GM10248 (cell line): ENCODE measurements at regions not wholly inside any gene's neighbourhood (a gene's known extent, or its start where the extent isn't known, plus 50 kb on each side); places are given as distances from the start of the nearest gene placed in this dataset.

Experiments
- CTCF ChIA-PET: fragments of 300-600 bp; sonication (Branson Sonifier 250); formaldehyde crosslinking; extraction: SDS; loops from one replicate; lab custom pipeline; 2021; ENCODE audit warnings: antibody characterized with exemption; lab: Yijun Ruan, JAX
- POLR2A ChIA-PET: fragments of 350-650 bp; sonication (Branson Sonifier 250); formaldehyde crosslinking; extraction: SDS; loops from one replicate; lab custom pipeline; 2020; ENCODE audit warnings: antibody characterized with exemption; lab: Yijun Ruan, JAX
- DNase-seq: peaks from one replicate; pipeline ENCODE4 v3.0.0; 2012; ENCODE audit errors: extremely low spot score
- TF ChIP-seq, protein P1 (sequence below): IDR thresholded peaks from 2 replicates; pipeline ENCODE4 v1.5.1; 2012; ENCODE audit warnings: mild to moderate bottlenecking, low read depth; ENCODE audit errors: extremely low read depth, missing control alignments, control extremely low read depth

GRCh38 chr7:87007038-87007437, 52.4 kb downstream of the ELAPOR2 start:
- TF ChIP-seq, protein P1, sequence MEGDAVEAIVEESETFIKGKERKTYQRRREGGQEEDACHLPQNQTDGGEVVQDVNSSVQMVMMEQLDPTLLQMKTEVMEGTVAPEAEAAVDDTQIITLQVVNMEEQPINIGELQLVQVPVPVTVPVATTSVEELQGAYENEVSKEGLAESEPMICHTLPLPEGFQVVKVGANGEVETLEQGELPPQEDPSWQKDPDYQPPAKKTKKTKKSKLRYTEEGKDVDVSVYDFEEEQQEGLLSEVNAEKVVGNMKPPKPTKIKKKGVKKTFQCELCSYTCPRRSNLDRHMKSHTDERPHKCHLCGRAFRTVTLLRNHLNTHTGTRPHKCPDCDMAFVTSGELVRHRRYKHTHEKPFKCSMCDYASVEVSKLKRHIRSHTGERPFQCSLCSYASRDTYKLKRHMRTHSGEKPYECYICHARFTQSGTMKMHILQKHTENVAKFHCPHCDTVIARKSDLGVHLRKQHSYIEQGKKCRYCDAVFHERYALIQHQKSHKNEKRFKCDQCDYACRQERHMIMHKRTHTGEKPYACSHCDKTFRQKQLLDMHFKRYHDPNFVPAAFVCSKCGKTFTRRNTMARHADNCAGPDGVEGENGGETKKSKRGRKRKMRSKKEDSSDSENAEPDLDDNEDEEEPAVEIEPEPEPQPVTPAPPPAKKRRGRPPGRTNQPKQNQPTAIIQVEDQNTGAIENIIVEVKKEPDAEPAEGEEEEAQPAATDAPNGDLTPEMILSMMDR, result no peak
- ChIA-PET CTCF (interaction anchor here (1.0 kb wide), 1 partner anchor 31 kb away, joined by 3 read pairs; no protein-coding TSS in a partner anchor), POLR2A (no interaction called here)
- DNase-seq, result no peak

GRCh38 chr7:87004956-87005355, 54.5 kb downstream of the ELAPOR2 start:
- DNase-seq, result no peak
- POLR2A ChIA-PET, result no interaction called here
- CTCF ChIA-PET, result interaction anchor here (1.1 to 3.1 kb wide), 11 partner anchors 10 to 143 kb away, joined by 3 to 19 read pairs (median 5); partner anchors contain the start of gene ELAPOR2
- TF ChIP-seq, protein P1, result no peak

DNA sequence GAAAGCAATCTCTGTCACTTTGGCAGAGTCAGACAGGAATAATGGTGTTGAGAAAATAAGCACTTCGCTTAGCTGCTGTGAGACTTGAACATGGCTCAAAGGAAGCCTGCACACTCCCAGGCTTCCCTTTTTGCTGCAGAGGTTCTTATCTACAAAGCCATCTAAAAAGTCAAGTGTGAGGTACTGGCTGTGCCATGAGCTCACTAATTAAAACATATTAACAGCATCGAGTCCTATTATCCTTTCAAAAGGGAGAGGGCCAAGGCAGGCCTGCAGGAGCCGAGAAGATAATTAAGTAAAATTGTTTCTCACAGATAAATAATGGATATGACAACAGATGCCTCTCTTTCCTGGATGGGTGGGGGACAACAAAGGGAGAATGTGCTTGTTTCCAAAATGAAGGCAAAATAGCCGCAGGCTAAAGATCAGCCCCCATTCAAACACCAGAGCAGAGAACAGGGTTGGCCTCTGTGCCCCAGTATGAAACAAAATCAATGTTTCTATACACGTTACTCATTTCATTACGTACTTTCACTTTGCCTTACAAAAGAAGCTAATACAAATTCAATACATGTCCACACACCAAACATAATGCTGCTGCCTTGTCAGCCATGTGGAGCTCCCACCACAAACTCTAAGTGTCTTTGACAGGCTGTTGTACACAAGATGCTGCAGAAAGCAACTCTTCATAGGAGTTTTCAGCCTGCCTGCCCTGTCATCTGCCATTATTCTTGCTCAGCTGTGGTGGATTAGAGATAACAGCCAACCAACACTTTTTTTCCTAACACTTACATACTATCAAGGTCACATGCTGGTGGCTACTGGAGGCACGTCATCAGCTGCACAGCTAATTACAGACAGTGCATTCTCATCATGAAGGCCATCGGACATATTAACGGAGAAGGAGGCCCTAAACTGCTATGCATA, 55.3 kb downstream of the ELAPOR2 start:
- TF ChIP-seq, protein P1, result no peak
- ChIA-PET CTCF (interaction anchor here (0.8 to 5.1 kb wide), 13 partner anchors 9 to 144 kb away, joined by 3 to 26 read pairs (median 5); partner anchors contain the start of gene ELAPOR2), POLR2A (no interaction called here)
- DNase-seq, result no peak

DNA sequence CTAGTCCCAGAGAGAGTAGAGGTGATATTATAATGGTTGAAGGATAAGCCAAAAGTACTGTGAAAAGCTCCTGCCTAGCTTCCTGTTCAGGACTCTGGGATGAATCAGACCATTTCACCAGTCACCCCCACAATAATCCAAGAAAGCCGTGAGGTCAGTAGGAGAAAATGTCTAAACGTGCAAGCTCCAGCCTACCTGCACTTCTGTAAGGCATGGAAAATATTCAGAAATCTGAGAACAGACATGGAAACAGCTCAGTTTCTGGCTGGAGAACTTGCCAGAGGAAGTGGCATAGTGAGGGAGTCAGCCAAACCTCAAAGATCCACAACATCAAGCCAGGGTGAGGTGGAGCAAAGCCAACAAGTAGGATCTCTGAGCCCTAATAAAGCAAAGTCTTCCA, 58.2 kb downstream of the ELAPOR2 start:
- no peak for DNase-seq
- ChIA-PET POLR2A (no interaction called here), CTCF (interaction anchor here (0.6 to 5.1 kb wide), 11 partner anchors 8 to 235 kb away, joined by 3 to 26 read pairs (median 3); no protein-coding TSS in a partner anchor)
- TF ChIP-seq, protein P1, result no peak

DNA sequence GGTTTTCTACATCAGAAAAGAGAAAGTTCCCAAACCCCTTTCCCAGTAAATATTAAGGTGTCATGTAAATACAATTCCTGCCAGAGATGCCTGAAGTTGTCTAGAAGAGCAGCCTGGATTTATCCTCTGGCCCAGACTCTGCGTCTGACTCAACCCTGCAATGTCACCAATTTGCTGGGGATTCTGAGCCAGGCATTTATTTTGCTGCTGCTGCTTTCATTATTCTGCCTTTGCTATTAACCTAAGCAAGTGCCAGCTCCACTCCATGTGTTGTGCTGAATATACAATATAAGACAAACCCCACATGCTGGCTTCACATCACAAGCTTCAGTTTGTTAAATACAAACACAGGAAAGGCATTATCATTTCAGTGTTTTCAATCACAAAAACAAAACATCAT, 59.1 kb downstream of the ELAPOR2 start:
- TF ChIP-seq, protein P1, result no peak
- no peak for DNase-seq
- CTCF ChIA-PET, result interaction anchor here (0.6 to 5.1 kb wide), 8 partner anchors 9 to 236 kb away, joined by 3 to 26 read pairs (median 4); no protein-coding TSS in a partner anchor
- POLR2A ChIA-PET, result no interaction called here

GRCh38 chr7:86999750-87000149, 59.7 kb downstream of the ELAPOR2 start:
- ChIA-PET CTCF (interaction anchor here (1.0 to 5.1 kb wide), 3 partner anchors 10 to 60 kb away, joined by 3 to 26 read pairs (median 11); partner anchors contain the start of gene ELAPOR2), POLR2A (no interaction called here)
- TF ChIP-seq, protein P1, result no peak
- DNase-seq, result no peak
